GM23338 (cell line): ENCODE measurements at regions not wholly inside any gene's neighbourhood (a gene's known extent, or its start where the extent isn't known, plus 50 kb on each side); places are given as distances from the start of the nearest gene placed in this dataset.
A peak's percentile ranks its signal among the peaks of the same experiment; 100 is the strongest.

Experiments used
- ATAC-seq: fragments of 200-7000 bp; cut with Tn5 transposase; 3 replicates; pipeline ENCODE4 v1.9.1; 2020
- DNase-seq: peaks from one replicate; pipeline ENCODE4 v3.0.0-alpha.2; 2015; ENCODE audit warnings: low spot score
- H2AFZ ChIP-seq: fragments of 200-600 bp; sonication (generic); 2 replicates; pipeline ENCODE4 v1.8.0; 2016; ENCODE audit warnings: antibody characterized with exemption, mild to moderate bottlenecking, moderate library complexity
- H3F3A ChIP-seq: fragments of 200-600 bp; sonication (generic); replicated peaks from 2 replicates; pipeline ENCODE4 v1.8.0; 2017; ENCODE audit warnings: antibody characterized with exemption, mixed run types, low read depth
- H3K27ac ChIP-seq: fragments of 200-600 bp; sonication (generic); 2 replicates; pipeline ENCODE4 v1.6.1; 2016; ENCODE audit warnings: low read depth
- H3K27me3 ChIP-seq: fragments of 200-600 bp; sonication (generic); 2 replicates; pipeline ENCODE4 v1.8.0; 2016; ENCODE audit warnings: mild to moderate bottlenecking, mixed run types, moderate library complexity; ENCODE audit not compliant: insufficient read depth
- H3K36me3 ChIP-seq: fragments of 200-600 bp; sonication (generic); 2 replicates; pipeline ENCODE4 v1.8.0; 2016; ENCODE audit warnings: mild to moderate bottlenecking; ENCODE audit not compliant: insufficient read depth
- H3K4me1 ChIP-seq: fragments of 200-600 bp; sonication (generic); 2 replicates; pipeline ENCODE4 v1.8.0; 2016; ENCODE audit warnings: mild to moderate bottlenecking, moderate library complexity; ENCODE audit not compliant: insufficient read depth
- H3K4me2 ChIP-seq: fragments of 200-600 bp; sonication (generic); 2 replicates; pipeline ENCODE4 v1.7.1; 2017; ENCODE audit warnings: mixed run types
- H3K4me3 ChIP-seq: fragments of 200-600 bp; sonication (generic); 2 replicates; pipeline ENCODE4 v1.6.1; 2016; ENCODE audit warnings: mixed run types
- H3K79me2 ChIP-seq: fragments of 200-600 bp; sonication (generic); replicated peaks from 2 replicates; pipeline ENCODE4 v1.8.0; 2017; ENCODE audit warnings: mild to moderate bottlenecking; ENCODE audit not compliant: insufficient read depth
- H3K9me2 ChIP-seq: fragments of 200-600 bp; sonication (generic); 2 replicates; pipeline ENCODE4 v1.8.0; 2017; ENCODE audit not compliant: insufficient read depth
- H4K20me1 ChIP-seq: fragments of 200-600 bp; sonication (generic); replicated peaks from 2 replicates; pipeline ENCODE4 v1.8.0; 2017; ENCODE audit warnings: mild to moderate bottlenecking; ENCODE audit not compliant: insufficient read depth
- H3K27ac Mint-ChIP-seq: 2 replicates; pipeline ENCODE4 v1.8.0; 2020; ENCODE audit warnings: inconsistent platforms, mild to moderate bottlenecking, moderate library complexity, mixed read lengths
- H3K27me3 Mint-ChIP-seq: 3 replicates; pipeline ENCODE4 v1.8.0; 2022; ENCODE audit warnings: low read depth, mild to moderate bottlenecking, moderate library complexity, mixed read lengths, inconsistent platforms; ENCODE audit not compliant: insufficient read depth, poor library complexity
- H3K36me3 Mint-ChIP-seq: 3 replicates; pipeline ENCODE4 v1.8.0; 2021; ENCODE audit warnings: low read depth, mild to moderate bottlenecking, inconsistent platforms, moderate library complexity, mixed read lengths
- H3K4me1 Mint-ChIP-seq: 3 replicates; pipeline ENCODE4 v1.8.0; 2020; ENCODE audit warnings: mild to moderate bottlenecking, inconsistent platforms, mixed read lengths
- H3K4me3 Mint-ChIP-seq: 3 replicates; pipeline ENCODE4 v1.8.0; 2021; ENCODE audit warnings: moderate library complexity, mild to moderate bottlenecking, inconsistent platforms, mixed read lengths
- H3K9me3 Mint-ChIP-seq: 3 replicates; pipeline ENCODE4 v1.8.0; 2020; ENCODE audit warnings: moderate library complexity, mild to moderate bottlenecking, inconsistent platforms, mixed read lengths
- CREB1 ChIP-seq: fragments of 250-450 bp; sonication (Bioruptor Pico); IDR thresholded peaks from 2 replicates; pipeline ENCODE4 v1.5.0; 2020; ENCODE audit warnings: low read depth, mild to moderate bottlenecking, moderate library complexity
- EZH2 ChIP-seq: fragments of 200-600 bp; sonication (generic); IDR thresholded peaks from one replicate; pipeline ENCODE4 v1.8.0; 2017; ENCODE audit warnings: antibody characterized with exemption, mild to moderate bottlenecking, low read depth; ENCODE audit not compliant: unreplicated experiment
- EZH2phosphoT487 ChIP-seq: fragments of 200-600 bp; sonication (generic); IDR thresholded peaks from one replicate; pipeline ENCODE4 v1.8.1; 2018; ENCODE audit warnings: antibody characterized with exemption; ENCODE audit not compliant: unreplicated experiment
- JUNB ChIP-seq: IDR thresholded peaks from one replicate; pipeline ENCODE4 v1.6.1; 2016; ENCODE audit warnings: antibody characterized with exemption; ENCODE audit not compliant: unreplicated experiment
- NANOG ChIP-seq: IDR thresholded peaks from 2 replicates; pipeline ENCODE4 v1.6.1; 2016; ENCODE audit warnings: antibody characterized with exemption, borderline replicate concordance
- POLR2AphosphoS5 ChIP-seq: IDR thresholded peaks from 2 replicates; pipeline ENCODE4 v1.6.1; 2016; ENCODE audit warnings: antibody characterized with exemption, low read depth
- REST ChIP-seq: IDR thresholded peaks from one replicate; pipeline ENCODE4 v1.6.1; 2018; ENCODE audit warnings: antibody characterized with exemption; ENCODE audit not compliant: unreplicated experiment
- STAT1 ChIP-seq: IDR thresholded peaks from one replicate; pipeline ENCODE4 v1.6.1; 2016; ENCODE audit warnings: antibody characterized with exemption; ENCODE audit not compliant: unreplicated experiment
- ZNF114 ChIP-seq: fragments of 250-450 bp; sonication (Bioruptor Pico); IDR thresholded peaks from 2 replicates; pipeline ENCODE4 v1.5.0; 2020; ENCODE audit warnings: mild to moderate bottlenecking, moderate library complexity
- ZNF331 ChIP-seq: fragments of 250-450 bp; sonication (Bioruptor Pico); IDR thresholded peaks from 2 replicates; pipeline ENCODE4 v1.5.0; 2020; ENCODE audit warnings: low read depth, mild to moderate bottlenecking, moderate library complexity
- ZNF462 ChIP-seq: fragments of 250-450 bp; sonication (Bioruptor Pico); IDR thresholded peaks from 2 replicates; pipeline ENCODE4 v1.5.0; 2020; ENCODE audit warnings: mild to moderate bottlenecking, moderate library complexity
- TF ChIP-seq, protein P1 (sequence below): IDR thresholded peaks from 2 replicates; pipeline ENCODE4 v1.6.1; 2016; ENCODE audit warnings: antibody characterized with exemption
- TF ChIP-seq, protein P2 (sequence below), 2 experiments: fragments of 200-600 bp in 1 of 2; sonication (generic) in 1 of 2; conservative IDR thresholded peaks; 2 replicates each; pipeline versions ENCODE4 v1.5.1 to v1.6.1; 2016 to 2017; ENCODE audit warnings: antibody characterized with exemption in 2 of 2, low read depth in 2 of 2, mild to moderate bottlenecking in 2 of 2, moderate library complexity in 1 of 2

DNA sequence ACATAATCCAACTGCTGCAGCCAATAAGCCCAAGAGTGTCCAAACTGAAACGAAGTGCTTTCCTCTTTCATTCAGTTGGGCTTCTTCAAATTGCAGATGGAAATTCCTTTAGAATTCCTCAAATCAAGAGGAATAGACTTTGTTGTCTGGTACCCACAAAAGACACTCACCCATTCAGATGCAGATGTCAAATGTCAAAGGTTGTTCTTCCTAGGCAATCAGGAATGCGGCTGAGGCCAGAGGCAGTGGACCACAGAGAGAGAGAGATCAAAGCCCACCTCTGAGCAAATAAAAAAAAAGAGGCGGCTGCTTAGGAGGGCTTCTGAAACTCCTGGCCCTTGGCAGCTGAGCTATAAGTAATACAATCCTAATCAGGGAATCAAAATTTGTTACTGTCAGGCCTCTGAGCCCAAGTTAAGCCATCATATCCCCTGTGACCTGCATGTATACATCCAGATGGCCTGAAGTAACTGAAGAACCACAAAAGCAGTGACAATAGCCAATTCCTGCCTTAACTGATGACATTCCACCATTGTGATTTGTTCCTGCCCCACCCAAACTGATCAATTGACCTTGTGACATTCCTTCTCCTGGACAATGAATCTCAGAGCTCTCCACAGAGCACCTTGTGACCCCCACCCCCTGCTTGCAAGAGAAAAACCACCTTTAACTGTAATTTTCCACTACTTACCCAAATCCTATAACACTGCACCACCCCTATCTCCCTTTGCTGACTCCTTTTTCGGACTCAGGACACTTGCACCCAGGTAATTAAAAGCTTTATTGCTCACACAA, 303.0 kb upstream of the GJE1 start:
- H3K79me2 ChIP-seq: no peaks in the 10 kb centered on the region
- peak; percentile 96 for ATAC-seq
- Mint-ChIP-seq H3K9me3 (0 out of 3 replicates have a peak, but pooled peaks cover 3% of the 10 kb centered on the region), H3K27me3 (no peaks in the 10 kb centered on the region), H3K4me1 (peaks cover 19% of the 10 kb centered on the region), H3K27ac (peak overlapping the region; percentile 54), H3K4me3 (no peak overlapping the region), H3K36me3 (peaks cover 3% of the 10 kb centered on the region; the same call in 2 of the 3 replicates)
- peaks cover 8% of the 10 kb centered on the region for H3K9me2 ChIP-seq
- H3K4me1 ChIP-seq: peaks cover 17% of the 10 kb centered on the region
- no peaks in the 10 kb centered on the region for H3K27me3 ChIP-seq
- H3F3A ChIP-seq: no peaks in the 10 kb centered on the region
- peak overlapping the region; percentile 95 for H3K27ac ChIP-seq
- no peak overlapping the region for H2AFZ ChIP-seq
- TF ChIP-seq JUNB: no peak
- TF ChIP-seq, protein P1, sequence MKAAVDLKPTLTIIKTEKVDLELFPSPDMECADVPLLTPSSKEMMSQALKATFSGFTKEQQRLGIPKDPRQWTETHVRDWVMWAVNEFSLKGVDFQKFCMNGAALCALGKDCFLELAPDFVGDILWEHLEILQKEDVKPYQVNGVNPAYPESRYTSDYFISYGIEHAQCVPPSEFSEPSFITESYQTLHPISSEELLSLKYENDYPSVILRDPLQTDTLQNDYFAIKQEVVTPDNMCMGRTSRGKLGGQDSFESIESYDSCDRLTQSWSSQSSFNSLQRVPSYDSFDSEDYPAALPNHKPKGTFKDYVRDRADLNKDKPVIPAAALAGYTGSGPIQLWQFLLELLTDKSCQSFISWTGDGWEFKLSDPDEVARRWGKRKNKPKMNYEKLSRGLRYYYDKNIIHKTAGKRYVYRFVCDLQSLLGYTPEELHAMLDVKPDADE: no peak
- TF ChIP-seq NANOG: peak; percentile 51; the same call in 1 of the 2 replicates
- TF ChIP-seq, protein P2, sequence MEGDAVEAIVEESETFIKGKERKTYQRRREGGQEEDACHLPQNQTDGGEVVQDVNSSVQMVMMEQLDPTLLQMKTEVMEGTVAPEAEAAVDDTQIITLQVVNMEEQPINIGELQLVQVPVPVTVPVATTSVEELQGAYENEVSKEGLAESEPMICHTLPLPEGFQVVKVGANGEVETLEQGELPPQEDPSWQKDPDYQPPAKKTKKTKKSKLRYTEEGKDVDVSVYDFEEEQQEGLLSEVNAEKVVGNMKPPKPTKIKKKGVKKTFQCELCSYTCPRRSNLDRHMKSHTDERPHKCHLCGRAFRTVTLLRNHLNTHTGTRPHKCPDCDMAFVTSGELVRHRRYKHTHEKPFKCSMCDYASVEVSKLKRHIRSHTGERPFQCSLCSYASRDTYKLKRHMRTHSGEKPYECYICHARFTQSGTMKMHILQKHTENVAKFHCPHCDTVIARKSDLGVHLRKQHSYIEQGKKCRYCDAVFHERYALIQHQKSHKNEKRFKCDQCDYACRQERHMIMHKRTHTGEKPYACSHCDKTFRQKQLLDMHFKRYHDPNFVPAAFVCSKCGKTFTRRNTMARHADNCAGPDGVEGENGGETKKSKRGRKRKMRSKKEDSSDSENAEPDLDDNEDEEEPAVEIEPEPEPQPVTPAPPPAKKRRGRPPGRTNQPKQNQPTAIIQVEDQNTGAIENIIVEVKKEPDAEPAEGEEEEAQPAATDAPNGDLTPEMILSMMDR (conservative IDR thresholded peaks at IDR 0.05; ENCODE audit: low read depth in 2 of 2): no peak
- TF ChIP-seq CREB1: peak; percentile 42; the same call in 1 of the 2 replicates
- TF ChIP-seq STAT1: no peak
- no peak for TF ChIP-seq ZNF331 (CRISPR knock-in tag)
- no peak for TF ChIP-seq REST
- no peak for TF ChIP-seq EZH2phosphoT487
- TF ChIP-seq ZNF462: peak; percentile 84
- TF ChIP-seq POLR2AphosphoS5: no peak
- no peak for TF ChIP-seq ZNF114 (CRISPR knock-in tag)
- no peak for TF ChIP-seq EZH2
- H3K36me3 ChIP-seq: no peaks in the 10 kb centered on the region
- H4K20me1 ChIP-seq: no peaks in the 10 kb centered on the region
- peak; percentile 90 for DNase-seq
- H3K4me3 ChIP-seq: no peak overlapping the region
- peak overlapping the region; percentile 58; the same call in 1 of the 2 replicates for H3K4me2 ChIP-seq
